GM23248 (cell line): ENCODE measurements at regions not wholly inside any gene's neighbourhood (a gene's known extent, or its start where the extent isn't known, plus 50 kb on each side); places are given as distances from the start of the nearest gene placed in this dataset.
A peak's percentile ranks its signal among the peaks of the same experiment; 100 is the strongest.

Source experiments
- DNase-seq: peaks from one replicate; pipeline ENCODE4 v3.0.0-alpha.2; 2015
- H2AFZ ChIP-seq: fragments of 200-600 bp; sonication (generic); 2 replicates; pipeline ENCODE4 v1.6.1; 2016; ENCODE audit warnings: antibody characterized with exemption
- H3F3A ChIP-seq: fragments of 200-600 bp; sonication (generic); 2 replicates; pipeline ENCODE4 v1.6.1; 2016; ENCODE audit warnings: mild to moderate bottlenecking, antibody characterized with exemption, mixed run types; ENCODE audit not compliant: insufficient read depth
- H3K27ac ChIP-seq: fragments of 200-600 bp; sonication (generic); 2 replicates; pipeline ENCODE4 v1.5.1; 2016; ENCODE audit warnings: mild to moderate bottlenecking
- H3K27me3 ChIP-seq: fragments of 200-600 bp; sonication (generic); replicated peaks from 2 replicates; pipeline ENCODE4 v1.6.1; 2016; ENCODE audit warnings: mild to moderate bottlenecking; ENCODE audit not compliant: insufficient read depth
- H3K36me3 ChIP-seq: fragments of 200-600 bp; sonication (generic); 2 replicates; pipeline ENCODE4 v1.6.1; 2016; ENCODE audit warnings: low read depth, mild to moderate bottlenecking
- H3K4me1 ChIP-seq: fragments of 200-600 bp; sonication (generic); 2 replicates; pipeline ENCODE4 v1.6.1; 2016; ENCODE audit warnings: mild to moderate bottlenecking; ENCODE audit not compliant: insufficient read depth
- H3K4me2 ChIP-seq: fragments of 200-600 bp; sonication (generic); one replicate; pipeline ENCODE4 v1.6.1; 2016; ENCODE audit warnings: mild to moderate bottlenecking; ENCODE audit not compliant: unreplicated experiment
- H3K4me3 ChIP-seq: fragments of 200-600 bp; sonication (generic); 2 replicates; pipeline ENCODE4 v1.5.1; 2016; ENCODE audit warnings: mild to moderate bottlenecking
- H3K79me2 ChIP-seq: fragments of 200-600 bp; sonication (generic); 2 replicates; pipeline ENCODE4 v1.6.1; 2016; ENCODE audit warnings: mild to moderate bottlenecking; ENCODE audit not compliant: insufficient read depth
- H3K9ac ChIP-seq: fragments of 200-600 bp; sonication (generic); 2 replicates; pipeline ENCODE4 v1.6.1; 2016; ENCODE audit warnings: mild to moderate bottlenecking
- H3K9me2 ChIP-seq: fragments of 200-600 bp; sonication (generic); 2 replicates; pipeline ENCODE4 v1.6.1; 2016; ENCODE audit warnings: mixed run types, mild to moderate bottlenecking, moderate library complexity; ENCODE audit not compliant: insufficient read depth
- H3K9me3 ChIP-seq: fragments of 200-600 bp; sonication (generic); one replicate; pipeline ENCODE4 v1.6.1; 2017; ENCODE audit warnings: low read depth
- H4K20me1 ChIP-seq: fragments of 200-600 bp; sonication (generic); 2 replicates; pipeline ENCODE4 v1.6.0; 2016; ENCODE audit not compliant: insufficient read depth
- EZH2 ChIP-seq: fragments of 200-600 bp; sonication (generic); IDR thresholded peaks from 2 replicates; pipeline ENCODE4 v1.6.1; 2018; ENCODE audit warnings: antibody characterized with exemption, mild to moderate bottlenecking; ENCODE audit not compliant: insufficient read depth, poor library complexity, severe bottlenecking
- EZH2phosphoT487 ChIP-seq: fragments of 200-600 bp; sonication (generic); IDR thresholded peaks from 2 replicates; pipeline ENCODE4 v1.6.1; 2018; ENCODE audit warnings: antibody characterized with exemption, moderate library complexity, mild to moderate bottlenecking, low read depth; ENCODE audit not compliant: insufficient read depth
- WGBS, 2 experiments: methylation state at CpG; one replicate each; pipeline ENCODE4 v1.1.6; 2015 to 2017; ENCODE audit warnings: low lambda C conversion rate in 2 of 2, low coverage in 1 of 2; ENCODE audit errors: missing lambda C conversion rate in 2 of 2; 5-methylcytosine and 5-hydroxymethylcytosine counted together
- in situ Hi-C: fragments of 300-500 bp; cut with MboI; formaldehyde crosslinking; loops from 2 replicates; pipeline ENCODE4 v1.15.0; 2020

GRCh38 chr3:153442799-153443487 is 280.9 kb downstream of the RAP2B start:
- no peak for DNase-seq
- Histone ChIP-seq H4K20me1 (no peaks in the 10 kb centered on the region), H3K4me2 (no peak overlapping the region), H3K36me3 (no peaks in the 10 kb centered on the region), H3K9me3 (no peaks in the 10 kb centered on the region), H3K27ac (no peak overlapping the region), H3F3A (no peaks in the 10 kb centered on the region), H3K4me3 (no peak overlapping the region), H3K27me3 (no peaks in the 10 kb centered on the region), H3K79me2 (no peaks in the 10 kb centered on the region), H3K9me2 (no peaks in the 10 kb centered on the region), H2AFZ (no peak overlapping the region), H3K4me1 (peaks cover 5% of the 10 kb centered on the region; the same call in 1 of the 2 replicates), H3K9ac (no peak overlapping the region)
- TF ChIP-seq EZH2phosphoT487 = no peak
- 94 to 98% methylated on average over 3 of the region's 3 CpGs for WGBS, 2 experiments
- in situ Hi-C loops = loop anchor here (25.0 kb wide), 1 partner anchor 406 kb away; no protein-coding TSS in a partner anchor

GRCh38 chr3:153443961-153444360 is 281.9 kb downstream of the RAP2B start:
- Histone ChIP-seq H3K27ac (no peak overlapping the region), H3K4me1 (peaks cover 5% of the 10 kb centered on the region; the same call in 1 of the 2 replicates), H3K9me2 (no peaks in the 10 kb centered on the region), H3K27me3 (no peaks in the 10 kb centered on the region), H4K20me1 (no peaks in the 10 kb centered on the region), H3K36me3 (no peaks in the 10 kb centered on the region), H3K9ac (no peak overlapping the region), H3K4me2 (no peak overlapping the region), H3F3A (no peaks in the 10 kb centered on the region), H3K79me2 (no peaks in the 10 kb centered on the region), H3K9me3 (no peaks in the 10 kb centered on the region), H2AFZ (no peak overlapping the region), H3K4me3 (no peak overlapping the region)
- 44 to 46% methylated on average over 3 of the region's 3 CpGs for WGBS, 2 experiments
- in situ Hi-C loops = loop anchor here (25.0 kb wide), 1 partner anchor 407 kb away; no protein-coding TSS in a partner anchor
- TF ChIP-seq EZH2phosphoT487 (no peak), EZH2 (no peak)
- peak; percentile 26 for DNase-seq

- Histone ChIP-seq H3K36me3 (no peaks in the 10 kb centered on the region), H3K79me2 (no peaks in the 10 kb centered on the region), H3K4me2 (no peak overlapping the region), H3K9me2 (no peaks in the 10 kb centered on the region), H3K27me3 (no peaks in the 10 kb centered on the region), H3K4me3 (no peak overlapping the region), H4K20me1 (no peaks in the 10 kb centered on the region), H3K4me1 (peaks cover 5% of the 10 kb centered on the region; the same call in 1 of the 2 replicates), H3K27ac (no peak overlapping the region), H3K9me3 (no peaks in the 10 kb centered on the region), H3F3A (no peaks in the 10 kb centered on the region), H2AFZ (no peak overlapping the region), H3K9ac (no peak overlapping the region)
- 93 to 95% methylated on average over 2 of the region's 2 CpGs for WGBS, 2 experiments
- DNase-seq = no peak
- no peak for TF ChIP-seq EZH2
- no peak for TF ChIP-seq EZH2phosphoT487
- in situ Hi-C loops = loop anchor here (25.0 kb wide), 1 partner anchor 409 kb away; no protein-coding TSS in a partner anchor
These were observed 283.8 kb downstream of the RAP2B start for GRCh38 chr3:153445817-153446216.

- Histone ChIP-seq H3K27ac (no peak overlapping the region), H3K9me2 (no peaks in the 10 kb centered on the region), H3K9me3 (no peaks in the 10 kb centered on the region), H3K79me2 (no peaks in the 10 kb centered on the region), H2AFZ (no peak overlapping the region), H3K36me3 (no peaks in the 10 kb centered on the region), H3K27me3 (no peaks in the 10 kb centered on the region), H3K9ac (no peak overlapping the region), H3K4me1 (no peaks in the 10 kb centered on the region), H3K4me2 (no peak overlapping the region), H3F3A (no peaks in the 10 kb centered on the region), H3K4me3 (no peak overlapping the region), H4K20me1 (no peaks in the 10 kb centered on the region)
- DNase-seq = no peak
- 39 to 40% methylated on average over 5 of the region's 5 CpGs for WGBS, 2 experiments
- TF ChIP-seq EZH2 = no peak
- no peak for TF ChIP-seq EZH2phosphoT487
- in situ Hi-C loops = loop anchor here (25.0 kb wide), 1 partner anchor 411 kb away; no protein-coding TSS in a partner anchor
These were observed 286.3 kb downstream of the RAP2B start for GRCh38 chr3:153448151-153448829.
